DOHH2 (cell line): ENCODE measurements at regions not wholly inside any gene's neighbourhood (a gene's known extent, or its start where the extent isn't known, plus 50 kb on each side); places are given as distances from the start of the nearest gene placed in this dataset.

Experiments
- EZH2phosphoT487 ChIP-seq: fragments of 200-600 bp; sonication (generic); IDR thresholded peaks from 2 replicates; pipeline ENCODE4 v1.6.1; 2017; ENCODE audit warnings: borderline replicate concordance, mild to moderate bottlenecking, antibody characterized with exemption, low read length, moderate library complexity, mixed read lengths
- TF ChIP-seq, protein P1 (sequence below): fragments of 200-600 bp; sonication (generic); IDR thresholded peaks from one replicate; pipeline ENCODE4 v1.5.1; 2014; ENCODE audit warnings: antibody characterized with exemption, mild to moderate bottlenecking, low read depth, low read length; ENCODE audit not compliant: poor library complexity, severe bottlenecking

- TF ChIP-seq, protein P1, sequence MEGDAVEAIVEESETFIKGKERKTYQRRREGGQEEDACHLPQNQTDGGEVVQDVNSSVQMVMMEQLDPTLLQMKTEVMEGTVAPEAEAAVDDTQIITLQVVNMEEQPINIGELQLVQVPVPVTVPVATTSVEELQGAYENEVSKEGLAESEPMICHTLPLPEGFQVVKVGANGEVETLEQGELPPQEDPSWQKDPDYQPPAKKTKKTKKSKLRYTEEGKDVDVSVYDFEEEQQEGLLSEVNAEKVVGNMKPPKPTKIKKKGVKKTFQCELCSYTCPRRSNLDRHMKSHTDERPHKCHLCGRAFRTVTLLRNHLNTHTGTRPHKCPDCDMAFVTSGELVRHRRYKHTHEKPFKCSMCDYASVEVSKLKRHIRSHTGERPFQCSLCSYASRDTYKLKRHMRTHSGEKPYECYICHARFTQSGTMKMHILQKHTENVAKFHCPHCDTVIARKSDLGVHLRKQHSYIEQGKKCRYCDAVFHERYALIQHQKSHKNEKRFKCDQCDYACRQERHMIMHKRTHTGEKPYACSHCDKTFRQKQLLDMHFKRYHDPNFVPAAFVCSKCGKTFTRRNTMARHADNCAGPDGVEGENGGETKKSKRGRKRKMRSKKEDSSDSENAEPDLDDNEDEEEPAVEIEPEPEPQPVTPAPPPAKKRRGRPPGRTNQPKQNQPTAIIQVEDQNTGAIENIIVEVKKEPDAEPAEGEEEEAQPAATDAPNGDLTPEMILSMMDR, result peak; percentile 64
- TF ChIP-seq EZH2phosphoT487, result no peak
These were observed 185.9 kb downstream of the RAB11FIP2 start for GRCh38 chr10:117860823-117861222.
